CD4-positive, alpha-beta T cell treated with Interferon gamma for 1 hour (primary cell): ENCODE measurements at regions not wholly inside any gene's neighbourhood (a gene's known extent, or its start where the extent isn't known, plus 50 kb on each side); places are given as distances from the start of the nearest gene placed in this dataset.
"Not testable (repeated sequence)": the region's sequence is repeated elsewhere in the genome, so short reads cannot be mapped to it uniquely, and the experiment has no call there.

Experiments
- DNase-seq: peaks from one replicate; pipeline ENCODE4 v3.0.0-alpha.2; 2020

DNA sequence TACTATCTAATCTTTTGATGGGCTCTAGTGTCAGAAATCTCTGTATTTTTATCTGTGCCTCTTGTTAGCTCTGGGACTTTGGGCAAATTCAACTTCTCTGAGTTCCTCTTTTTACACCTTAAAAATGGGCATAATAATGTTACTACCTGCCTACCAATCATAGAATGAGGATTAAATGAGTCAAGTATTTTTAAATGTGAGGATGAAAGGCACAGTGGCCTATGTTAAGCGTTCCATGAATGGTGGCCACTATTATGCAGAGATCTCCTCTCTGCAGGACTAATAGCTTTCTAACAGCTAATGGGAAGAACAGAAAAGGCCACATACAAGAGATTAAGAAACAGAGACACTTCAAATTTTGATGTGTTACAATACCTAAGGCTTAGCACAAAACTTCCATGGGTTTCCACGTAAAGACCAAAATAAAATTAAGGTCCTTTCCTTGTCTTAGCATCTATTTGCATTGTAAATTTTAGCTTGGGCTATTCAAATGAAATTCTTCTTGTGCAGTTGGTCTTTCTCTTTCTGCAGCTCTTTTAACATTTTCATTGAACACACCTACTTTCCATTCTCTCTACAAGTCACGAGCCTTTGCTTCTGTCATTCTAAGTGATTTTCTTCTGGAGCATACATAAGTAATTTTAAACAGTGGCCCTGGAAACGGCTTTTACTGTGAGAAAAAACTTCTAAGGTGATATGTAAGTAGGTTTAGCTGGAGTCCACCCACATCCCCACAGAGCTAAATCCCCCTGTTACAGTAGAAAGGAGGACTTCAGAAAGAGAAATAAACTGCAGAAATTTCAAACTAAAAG is 117.9 kb upstream of the MED14 start:
- no peak for DNase-seq

DNA sequence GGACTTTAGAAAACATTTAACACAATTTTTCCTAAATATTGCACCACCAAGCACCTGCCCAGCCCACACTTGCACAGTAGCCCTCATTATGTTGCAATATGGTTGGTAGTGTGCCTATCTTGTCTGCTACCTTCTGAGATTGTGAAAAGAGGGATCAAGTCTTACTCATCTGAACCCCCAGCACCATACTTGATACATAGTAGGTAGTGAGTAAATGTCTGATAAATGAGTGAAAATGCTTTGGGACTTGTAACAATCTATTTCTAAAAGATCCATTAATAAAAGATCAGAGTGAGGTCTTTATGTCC is 118.4 kb upstream of the MED14 start:
- DNase-seq: no peak

DNA sequence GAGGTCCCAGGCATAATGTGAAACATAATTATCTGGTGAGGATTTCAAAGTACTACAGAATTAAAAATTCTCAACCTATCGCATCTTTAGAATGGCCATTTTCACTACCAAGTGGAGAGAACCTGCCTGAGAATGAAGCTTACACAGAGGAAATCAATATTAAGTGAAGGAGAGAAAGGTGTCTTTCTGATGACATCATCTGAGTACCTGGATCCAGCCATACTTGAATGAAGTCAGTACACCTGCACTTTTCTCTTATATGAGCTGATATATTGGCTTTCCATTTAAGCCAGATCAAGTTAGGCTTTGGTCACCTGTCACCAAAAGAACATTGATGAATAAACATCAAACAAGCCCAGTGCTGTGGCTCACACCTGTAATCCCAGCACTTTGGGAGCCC is 118.9 kb upstream of the MED14 start:
- no peak for DNase-seq

DNA sequence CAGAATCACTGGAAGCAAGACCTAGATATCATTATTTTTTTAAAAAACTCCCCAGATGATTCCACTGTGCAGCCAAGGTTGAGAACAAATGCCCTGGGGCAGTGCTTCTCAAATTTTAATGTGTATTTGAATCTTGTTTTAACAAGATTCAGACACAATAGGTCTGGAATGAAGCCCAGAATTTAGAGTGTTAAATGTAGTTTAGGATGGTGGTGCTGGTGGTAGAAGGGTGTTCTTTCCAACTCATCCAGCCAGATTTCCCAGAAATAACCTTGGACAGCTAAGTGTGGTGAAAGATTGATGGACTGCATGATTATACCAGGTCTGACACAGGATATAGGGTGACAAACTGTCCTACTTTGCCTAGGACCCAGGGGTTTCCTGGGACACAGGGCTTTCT is 120.1 kb upstream of the MED14 start:
- DNase-seq: no peak

DNA sequence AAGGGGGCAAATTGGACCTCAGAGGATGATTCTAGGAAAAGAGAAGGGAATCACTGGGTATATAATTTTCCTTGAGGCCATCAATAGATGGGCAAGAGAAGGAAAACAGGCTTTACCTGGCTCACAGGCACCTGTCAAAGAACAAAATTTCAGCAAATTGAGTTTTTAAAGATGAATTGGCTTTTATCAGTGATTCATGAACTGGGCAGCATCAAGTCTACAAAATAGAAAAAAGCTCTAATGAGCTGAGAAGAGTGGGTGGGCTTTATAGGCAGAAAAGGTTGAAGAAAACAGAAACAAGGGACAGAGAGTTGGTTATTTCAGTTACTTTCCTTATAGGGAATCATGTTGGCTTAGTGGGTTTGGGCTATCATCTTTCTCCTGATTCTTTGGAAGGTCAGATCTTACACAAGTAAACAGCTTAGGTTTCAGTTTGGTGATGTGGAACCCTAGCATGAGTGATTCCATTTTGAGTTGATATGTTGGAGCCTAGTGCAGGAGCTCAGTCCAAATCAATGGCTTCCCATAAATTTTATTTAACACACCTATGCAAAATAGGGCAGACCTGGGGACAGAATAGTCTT is 120.7 kb upstream of the MED14 start:
- no peak for DNase-seq

DNA sequence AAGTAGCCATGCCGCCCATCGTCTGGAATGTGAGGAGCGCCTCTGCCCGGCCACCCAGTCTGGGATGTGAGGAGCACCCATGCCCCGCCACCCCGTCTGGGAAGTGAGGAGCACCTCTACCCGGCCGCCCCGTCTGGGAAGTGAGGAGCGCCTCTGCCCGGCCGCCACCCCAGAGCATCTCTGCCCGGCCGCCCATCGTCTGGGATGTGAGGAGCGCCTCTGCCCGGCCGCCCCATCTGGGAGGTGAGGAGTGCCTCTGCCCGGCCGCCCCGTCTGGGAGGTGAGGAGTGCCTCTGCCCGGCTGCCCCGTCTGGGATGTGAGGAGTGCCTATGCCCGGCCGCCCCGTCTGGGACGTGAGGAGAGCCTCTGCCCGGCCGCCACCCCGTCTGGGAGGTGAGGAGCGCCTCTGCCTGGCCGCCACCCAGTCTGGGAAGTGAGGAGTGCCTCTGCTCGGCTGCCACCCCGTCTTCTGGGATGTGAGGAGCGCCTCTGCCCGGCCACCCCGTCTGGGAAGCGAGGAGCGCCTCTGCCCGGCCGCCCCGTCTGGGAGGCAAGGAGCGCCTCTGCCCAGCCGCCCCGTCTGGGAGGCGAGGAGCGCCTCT is 126.7 kb upstream of the MED14 start:
- not testable (repeated sequence) for DNase-seq

DNA sequence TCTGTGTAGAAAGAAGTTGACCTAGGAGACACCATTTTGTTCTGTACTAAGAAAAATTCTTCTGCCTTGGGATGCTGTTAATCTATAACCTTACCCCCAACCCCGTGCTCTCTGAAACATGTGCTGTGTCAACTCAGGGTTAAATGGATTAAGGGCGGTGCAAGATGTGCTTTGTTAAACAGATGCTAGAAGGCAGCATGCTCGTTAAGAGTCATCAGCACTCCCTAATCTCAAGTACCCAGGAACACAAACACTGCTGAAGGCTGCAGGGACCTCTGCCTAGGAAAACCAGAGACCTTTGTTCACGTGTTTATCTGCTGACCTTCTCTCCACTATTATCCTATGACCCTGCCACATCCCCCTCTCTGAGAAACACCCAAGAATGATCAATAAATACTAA is 127.9 kb upstream of the MED14 start:
- DNase-seq: not testable (repeated sequence)

DNA sequence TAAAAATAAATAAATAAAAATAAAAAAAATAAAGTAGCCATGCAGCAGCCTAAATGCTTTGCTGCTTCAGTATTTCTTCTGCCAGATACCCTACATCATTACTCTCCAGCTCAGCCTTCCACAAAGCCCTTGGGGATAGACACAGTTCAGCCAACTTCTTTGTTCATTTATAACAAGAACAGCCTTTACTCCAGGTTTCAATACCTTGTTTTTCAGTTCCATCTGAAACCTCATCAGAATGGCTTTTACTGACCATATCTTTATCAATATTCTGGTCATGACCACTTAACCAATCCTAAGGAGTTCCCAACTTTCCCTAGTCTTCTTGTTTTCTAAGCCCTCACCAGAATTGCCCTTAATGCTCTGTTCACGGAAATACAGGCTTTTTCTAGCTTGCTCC is 128.3 kb upstream of the MED14 start:
- DNase-seq: no peak

DNA sequence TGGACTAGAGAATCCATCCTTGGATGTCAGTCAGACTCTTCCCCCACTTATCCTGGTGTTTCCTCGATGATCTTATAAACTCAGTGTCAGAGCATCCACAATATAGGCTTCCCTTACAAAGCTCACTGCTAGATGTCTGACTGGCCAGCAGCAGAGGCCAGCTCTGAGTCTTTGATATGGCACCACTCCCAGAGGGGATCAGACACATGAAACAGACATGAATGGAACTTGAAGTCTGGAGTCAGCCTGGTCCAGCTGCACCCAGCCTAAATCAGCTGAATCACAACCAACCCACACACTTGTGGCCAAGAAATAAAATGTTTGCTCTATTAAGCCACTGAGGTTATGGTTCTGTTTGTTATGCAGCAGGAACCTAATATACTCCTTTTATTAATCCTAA is 129.6 kb upstream of the MED14 start:
- no peak for DNase-seq

DNA sequence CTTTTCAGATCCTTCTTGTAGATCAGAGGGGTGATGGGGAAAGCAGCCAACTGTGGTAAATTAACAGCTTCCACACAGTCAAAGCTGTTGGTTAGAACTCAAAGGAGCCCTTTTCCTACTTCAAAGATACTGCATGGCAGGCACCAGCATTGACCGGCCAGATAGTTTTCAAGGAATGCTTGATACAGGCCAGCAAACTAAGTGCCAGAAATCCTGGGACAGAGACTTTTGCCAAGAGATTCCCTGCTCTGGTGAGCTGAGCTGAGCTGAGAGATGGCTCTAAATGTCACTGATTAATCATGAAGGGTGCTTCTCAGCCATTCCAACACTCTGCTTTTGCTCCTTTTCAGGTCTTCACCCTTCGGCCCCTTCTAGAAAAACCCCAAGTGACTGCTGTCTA is 131.6 kb upstream of the MED14 start:
- DNase-seq: no peak

DNA sequence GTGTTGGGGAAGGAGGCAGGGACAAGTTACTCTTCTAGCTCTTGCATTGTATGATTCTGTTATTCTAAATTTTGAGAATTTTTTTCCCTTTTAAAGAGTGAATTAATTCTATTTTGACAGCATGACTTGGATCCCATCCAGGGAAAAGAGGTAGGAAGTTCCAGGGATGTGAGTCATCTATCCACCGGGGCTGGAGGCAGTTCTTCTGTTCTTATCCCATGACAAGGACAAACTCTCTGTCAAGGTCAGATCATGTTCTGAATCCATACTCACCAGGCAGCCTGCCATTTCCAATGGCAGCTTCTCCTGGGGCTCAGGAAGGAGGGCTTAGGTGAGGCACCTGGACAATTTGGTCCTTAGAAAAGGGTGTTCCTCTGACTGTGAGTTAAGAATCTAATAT is 132.0 kb upstream of the MED14 start:
- DNase-seq: no peak

DNA sequence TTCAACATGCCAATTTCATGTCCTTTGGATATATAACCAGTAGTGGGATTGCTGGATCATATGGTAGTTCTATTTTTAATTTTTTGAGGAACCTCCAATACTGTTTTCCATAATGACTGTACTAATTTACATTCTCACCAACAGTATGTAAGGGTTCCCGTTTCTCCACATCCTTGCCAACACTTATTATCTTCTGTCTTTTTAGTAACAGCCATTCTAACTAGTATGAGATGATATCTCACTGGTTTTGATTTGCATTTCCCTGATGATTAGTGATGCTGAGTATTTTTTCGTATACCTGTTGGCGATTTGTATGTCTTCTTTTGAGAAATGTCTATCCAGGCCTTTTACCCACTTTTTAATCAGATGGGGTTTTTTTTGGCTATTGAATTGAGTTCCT is 133.5 kb upstream of the MED14 start:
- DNase-seq: no peak

DNA sequence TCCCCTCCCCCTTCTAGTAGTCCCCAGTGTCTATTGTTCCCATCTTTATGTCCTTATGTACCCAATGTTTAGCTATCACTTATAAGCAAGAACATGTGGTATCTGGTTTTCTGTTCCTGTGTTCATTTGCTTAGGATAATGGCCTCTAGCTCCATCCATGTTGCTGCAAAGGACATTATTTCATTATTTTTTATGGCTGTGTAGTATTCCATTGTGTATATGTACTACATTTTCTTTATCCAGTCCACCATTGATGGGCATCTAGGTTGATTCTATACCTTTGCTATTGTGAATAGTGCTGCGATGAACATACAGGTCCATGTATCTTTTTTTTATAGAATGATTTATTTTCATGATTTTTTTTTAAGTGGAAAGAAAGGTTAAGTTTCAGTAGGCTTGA is 135.6 kb upstream of the MED14 start:
- DNase-seq: not testable (repeated sequence)

DNA sequence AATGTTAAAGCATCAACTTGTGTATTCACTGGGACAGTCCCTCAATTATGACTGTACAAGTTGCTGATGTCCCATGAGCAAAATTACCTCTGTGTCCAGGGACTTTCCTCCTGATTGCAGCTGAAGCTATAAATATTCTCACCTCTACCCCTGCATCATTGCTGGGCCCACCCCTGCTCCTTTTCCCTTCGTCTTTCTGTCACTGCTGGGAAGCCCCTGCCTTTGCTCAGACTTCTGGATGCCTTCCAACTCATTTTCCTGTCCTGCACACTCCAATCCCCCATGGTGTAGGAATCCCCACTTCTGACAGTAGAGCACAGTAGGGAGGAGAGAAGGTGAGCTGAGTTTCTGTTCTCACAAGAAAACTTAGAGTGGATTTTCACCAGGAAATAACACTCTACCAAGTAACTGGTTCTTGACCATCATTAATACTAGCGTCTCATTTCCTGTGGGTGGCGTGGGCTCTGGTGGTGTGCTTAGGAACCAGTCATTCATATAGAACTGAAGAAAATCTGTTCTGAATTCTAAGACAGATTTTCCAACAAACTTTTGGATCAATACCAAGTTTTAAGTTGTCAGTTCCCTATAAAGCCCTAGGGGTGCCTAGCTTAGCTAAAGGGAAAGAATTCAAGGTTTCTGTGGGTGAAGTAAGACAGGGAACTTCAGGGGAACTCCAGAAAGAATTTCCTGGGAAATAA is 136.2 kb upstream of the MED14 start:
- no peak for DNase-seq

DNA sequence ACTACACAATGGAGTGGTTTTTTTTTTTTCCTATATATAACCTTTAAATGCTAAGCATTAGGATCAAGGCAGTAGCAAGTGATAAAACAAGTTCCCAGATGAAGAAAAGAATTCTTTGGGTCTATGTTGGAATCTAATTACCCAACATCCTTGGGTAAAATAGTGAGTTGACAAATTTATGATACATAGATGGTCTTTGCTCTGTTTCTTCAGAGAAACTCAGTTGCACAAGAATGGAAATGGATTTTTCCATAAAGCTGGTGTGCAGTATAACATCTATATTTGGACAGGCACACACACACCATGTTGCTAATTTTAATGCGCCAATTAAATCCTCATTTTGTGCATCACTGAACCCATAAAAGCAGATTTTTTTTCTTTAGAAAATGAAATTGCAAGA is 137.0 kb upstream of the MED14 start:
- DNase-seq: no peak

DNA sequence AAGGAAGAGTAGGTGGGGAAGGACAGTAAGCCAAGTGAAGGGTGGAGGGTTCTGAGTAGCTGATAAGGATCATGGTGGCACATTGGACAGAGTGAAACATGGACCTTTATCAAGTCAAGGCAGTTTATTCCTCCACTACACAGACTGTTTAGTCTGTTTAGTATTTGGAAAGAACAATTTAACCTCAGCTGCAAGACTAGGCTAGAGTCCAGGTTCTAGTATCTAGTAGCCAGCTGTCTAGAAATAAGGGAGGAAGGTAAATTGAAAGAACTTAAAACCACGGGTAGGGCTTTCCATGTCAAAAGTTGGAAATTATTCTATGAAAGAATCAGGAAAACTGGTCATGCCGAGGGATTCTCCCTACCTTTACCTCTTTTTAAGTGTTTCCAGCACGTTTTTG is 140.1 kb upstream of the MED14 start:
- no peak for DNase-seq

DNA sequence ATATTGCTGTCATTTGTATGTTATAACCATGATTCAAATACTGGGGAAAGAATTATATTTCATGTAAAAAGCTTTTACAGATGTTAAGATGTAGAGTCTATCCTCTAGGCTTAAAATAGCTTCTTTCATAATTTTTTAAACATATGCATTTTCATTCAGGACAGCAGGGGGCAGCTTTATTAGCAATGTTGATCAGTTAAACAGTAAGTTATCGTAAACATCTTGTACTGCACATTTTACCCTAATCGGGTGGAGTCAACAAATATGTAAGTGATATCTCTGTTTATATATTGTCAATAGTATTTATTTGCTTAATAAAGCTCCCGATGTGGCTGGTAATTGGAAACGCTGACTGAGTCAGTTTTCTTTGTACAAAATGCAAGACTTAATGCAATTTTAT is 142.5 kb upstream of the MED14 start:
- no peak for DNase-seq

DNA sequence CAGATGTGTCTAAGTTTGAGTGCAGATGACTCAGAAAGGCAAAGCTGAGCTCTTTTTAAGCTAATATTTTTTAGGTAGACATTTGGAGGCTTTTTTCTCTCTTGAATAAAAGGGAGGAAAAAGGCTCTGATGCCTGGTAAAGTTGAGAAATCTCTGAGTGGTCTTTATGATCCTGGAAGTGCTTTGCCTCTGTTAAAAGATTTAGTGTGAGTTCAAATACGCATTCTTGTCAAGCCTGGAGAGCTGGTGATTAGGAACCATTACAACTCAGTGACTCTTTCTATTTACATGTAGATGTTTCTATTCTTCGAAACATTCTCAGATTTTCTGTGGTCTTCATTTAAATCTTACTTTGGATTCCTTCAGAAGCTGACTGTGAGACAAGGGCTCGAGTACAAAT is 143.4 kb upstream of the MED14 start:
- no peak for DNase-seq

DNA sequence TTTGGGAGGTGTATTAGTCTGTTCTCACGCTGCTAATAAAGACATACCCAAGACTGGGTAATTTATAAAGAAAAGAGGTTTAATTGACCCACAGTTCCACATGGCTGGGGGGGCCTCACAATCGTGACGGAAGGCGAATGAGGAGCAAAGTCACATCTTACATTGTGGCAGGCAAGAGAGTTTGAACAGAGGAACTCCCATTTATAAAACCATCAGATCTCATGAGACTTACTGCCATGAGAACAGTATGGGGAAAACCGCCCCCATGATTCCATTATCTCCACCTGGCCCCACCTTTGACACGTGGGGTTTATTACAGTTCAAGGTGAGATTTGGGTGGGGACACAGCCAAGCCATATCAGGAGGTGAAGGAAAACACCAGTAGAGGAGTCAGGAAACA is 143.8 kb upstream of the MED14 start:
- not testable (repeated sequence) for DNase-seq

DNA sequence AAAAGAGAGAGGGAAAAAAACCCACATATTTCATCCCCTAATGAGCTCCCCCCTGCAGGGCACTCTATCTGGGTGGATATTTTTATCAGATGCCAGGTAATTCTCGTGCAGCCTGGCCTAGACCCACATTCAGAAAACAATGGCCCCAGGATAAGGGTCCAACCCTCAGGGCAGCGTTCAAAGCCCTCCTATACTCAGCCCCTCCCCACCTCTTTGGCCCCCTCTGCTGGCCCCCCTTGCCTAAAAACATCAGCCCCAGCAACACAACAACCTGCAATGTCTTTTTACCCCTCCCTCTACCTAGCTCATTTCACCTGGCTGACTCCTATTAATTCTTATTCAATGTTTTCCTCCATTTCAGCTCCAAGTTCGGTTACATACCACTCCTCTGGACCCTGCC is 145.4 kb upstream of the MED14 start:
- no peak for DNase-seq

DNA sequence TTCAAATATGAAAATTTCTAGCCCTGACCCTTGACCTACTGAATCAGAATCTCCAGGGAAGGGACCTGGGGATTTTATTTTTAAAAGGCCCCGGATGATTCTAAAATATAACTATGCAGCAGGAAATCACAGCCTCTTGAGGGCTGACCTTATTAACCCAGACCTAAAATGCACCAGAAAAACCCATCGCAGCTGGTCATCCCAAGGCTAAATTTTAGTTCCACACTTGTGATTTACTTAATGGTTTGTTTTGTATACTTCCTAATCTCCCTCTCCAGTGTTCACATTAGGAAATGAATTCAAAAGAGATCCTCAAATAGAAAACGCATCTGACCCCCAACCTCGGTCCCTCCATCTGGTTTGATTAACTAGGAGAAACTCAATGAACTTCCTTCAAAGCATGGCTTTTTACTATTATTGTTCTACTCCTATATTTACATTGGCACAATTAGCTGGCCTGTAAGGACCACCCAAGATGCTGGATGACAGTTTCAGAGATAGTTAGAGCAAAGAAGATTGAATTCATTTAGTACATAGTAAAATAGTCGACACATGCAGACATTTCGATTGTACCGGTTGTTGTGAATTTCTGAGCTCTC is 147.8 kb upstream of the MED14 start:
- DNase-seq: no peak

DNA sequence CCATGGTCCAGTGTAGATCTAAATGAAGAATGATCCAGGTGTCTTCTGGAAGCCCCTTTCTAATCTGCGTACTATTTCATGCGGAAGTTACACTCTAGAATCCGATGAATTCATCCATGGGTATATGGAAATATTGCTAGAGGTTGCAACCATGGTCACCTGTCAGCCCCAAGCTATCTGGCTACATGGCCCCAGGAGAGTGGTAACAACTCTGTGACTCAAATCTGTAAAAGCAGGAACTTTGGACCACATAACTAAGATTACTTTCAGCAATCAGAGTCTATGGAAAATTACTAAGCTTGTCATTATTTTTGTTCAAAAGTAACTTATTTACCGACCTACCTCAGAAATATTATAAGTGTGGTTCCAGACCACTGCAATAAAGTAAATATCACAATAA is 150.6 kb upstream of the MED14 start:
- no peak for DNase-seq

DNA sequence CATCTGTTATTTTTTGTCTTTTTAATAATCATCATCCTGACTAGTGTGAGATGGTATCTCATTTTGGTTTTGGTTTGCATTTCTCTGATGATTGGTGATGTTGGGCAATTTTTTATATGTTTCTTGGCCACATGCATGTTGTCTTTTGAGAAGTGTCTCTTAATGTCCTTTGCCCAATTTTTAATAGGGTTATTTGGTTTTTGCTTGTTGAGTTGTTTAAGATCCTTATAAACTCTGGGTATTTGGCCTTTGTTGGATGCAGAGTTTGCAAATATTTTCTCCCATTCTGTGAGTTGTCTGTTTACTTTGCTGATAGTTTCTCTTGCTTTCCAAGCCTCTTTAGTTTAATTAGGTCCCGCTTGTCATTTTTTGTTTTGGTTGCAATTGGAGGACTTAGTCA is 152.1 kb upstream of the MED14 start:
- DNase-seq: no peak

DNA sequence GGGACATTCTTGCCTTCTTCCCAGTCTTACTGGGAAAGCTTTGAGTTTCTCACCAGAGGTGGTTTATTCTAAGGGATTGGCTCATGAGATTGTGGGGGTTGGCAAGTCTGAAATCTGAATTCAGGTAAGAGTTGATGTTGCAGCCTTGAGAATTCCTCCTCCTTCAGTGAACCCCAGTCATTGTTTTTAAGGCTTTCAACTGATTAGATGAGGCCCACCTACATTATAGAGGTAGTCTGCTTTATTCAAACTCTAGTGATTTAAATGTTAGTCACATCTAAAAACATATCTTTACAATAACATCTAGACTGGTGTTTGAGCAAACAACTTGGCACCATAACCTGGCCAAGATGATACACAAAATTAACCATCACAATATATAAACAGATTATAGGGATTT is 156.5 kb upstream of the MED14 start:
- DNase-seq: no peak
